GM19397 (cell line): ENCODE measurements at regions not wholly inside any gene's neighbourhood (a gene's known extent, or its start where the extent isn't known, plus 50 kb on each side); places are given as distances from the start of the nearest gene placed in this dataset.
"Not testable (repeated sequence)": the region's sequence is repeated elsewhere in the genome, so short reads cannot be mapped to it uniquely, and the experiment has no call there.

ENCODE experiments used
- ATAC-seq: cut with Tn5 transposase; IDR thresholded peaks from one replicate; pipeline ENCODE4 v1.9.1; 2021; ENCODE audit warnings: mild to moderate bottlenecking, moderate library complexity; ENCODE audit not compliant: unreplicated experiment

DNA sequence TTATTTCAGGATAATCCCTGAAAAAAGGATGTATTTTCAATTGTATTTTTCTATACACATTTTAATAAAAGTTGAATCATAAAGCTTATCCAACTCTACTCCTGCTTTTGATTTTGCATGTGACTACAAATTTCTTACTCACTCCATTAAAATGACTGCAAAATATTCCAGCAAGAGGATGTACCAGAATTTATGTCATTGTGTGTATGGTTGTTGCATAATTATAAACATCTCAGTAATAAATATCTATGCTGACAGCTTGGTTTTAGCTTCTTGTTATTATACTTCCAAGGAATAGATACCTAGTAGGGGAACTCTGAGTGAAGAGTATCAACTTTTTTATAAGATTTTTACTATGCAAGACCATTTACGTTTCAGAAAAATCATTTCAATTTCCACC lies 463.2 kb upstream of the RUNX1 start:
- no peak for ATAC-seq

DNA sequence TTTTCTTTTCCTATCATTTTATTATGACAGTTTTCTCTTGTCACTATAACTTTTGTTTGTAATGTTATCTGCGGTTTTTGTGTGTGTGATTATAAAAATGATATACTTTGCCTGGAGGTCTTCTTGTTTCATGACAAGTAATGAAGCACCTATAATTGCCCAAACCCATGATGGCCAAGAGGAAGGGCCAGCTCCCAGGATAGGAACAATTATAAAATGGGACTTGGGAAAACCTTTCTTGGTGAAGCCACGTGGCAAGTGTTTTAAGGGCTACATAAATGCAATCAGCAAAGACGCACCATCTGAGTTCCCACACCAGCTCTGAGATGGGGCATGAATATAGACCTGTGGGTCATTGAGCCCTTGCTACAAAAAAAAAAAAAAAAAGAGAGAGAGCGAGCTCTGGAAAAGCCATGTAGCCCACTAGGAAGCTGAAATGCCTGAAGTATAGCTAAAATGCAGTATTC lies 462.6 kb upstream of the RUNX1 start:
- no peak for ATAC-seq

DNA sequence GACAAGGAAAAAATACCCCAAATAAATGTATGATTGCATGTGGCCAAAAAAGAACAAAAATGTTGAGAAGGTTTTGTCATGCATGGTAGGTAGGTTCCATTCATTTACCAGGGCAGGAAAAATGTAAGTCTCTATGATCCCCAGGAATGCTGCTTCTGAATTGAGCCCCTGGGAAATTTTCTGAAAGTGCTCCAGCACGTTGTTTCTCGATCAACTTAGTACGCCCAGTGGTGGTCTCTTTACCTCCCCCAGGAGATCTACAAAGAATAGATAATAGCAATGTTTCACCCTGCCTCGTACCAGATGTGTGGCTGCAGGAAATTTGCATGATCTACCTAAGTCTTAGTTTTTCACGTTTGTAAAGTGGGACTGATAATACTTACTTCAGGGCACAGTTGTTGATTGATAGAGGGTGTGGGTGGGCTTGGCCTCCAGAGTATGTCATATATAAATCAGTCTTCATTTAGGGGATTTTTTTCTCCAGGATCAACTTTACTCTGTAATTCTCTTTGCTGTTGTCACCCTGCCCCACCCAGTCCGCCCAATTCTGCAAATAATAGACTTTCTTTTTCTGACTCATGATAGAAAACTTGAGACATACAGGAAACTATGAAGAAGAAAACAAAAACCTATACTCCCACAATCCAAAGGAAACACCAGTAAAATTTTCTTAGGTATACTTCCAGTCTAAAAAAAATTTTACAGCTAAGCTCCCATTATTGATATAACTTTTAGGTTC lies 462.0 kb upstream of the RUNX1 start:
- ATAC-seq: no peak

DNA sequence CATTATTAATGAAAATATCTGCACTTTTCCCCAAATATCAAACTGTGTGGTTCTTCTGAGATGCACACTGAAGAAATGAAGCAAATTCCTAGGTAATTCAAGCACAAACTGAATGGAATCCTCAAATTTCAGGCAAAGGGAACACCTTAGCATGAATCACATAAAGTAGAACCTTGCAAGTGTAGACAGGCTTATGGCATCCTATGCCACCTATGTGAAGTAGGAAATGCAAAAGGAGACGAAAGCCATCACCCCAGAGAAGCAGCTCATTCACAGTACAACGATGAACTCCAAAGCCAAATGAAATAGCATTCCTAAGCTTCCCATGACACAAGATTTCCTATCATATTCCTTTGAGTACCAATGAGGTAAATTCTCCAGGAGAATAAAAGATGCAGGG lies 461.2 kb upstream of the RUNX1 start:
- ATAC-seq: no peak

DNA sequence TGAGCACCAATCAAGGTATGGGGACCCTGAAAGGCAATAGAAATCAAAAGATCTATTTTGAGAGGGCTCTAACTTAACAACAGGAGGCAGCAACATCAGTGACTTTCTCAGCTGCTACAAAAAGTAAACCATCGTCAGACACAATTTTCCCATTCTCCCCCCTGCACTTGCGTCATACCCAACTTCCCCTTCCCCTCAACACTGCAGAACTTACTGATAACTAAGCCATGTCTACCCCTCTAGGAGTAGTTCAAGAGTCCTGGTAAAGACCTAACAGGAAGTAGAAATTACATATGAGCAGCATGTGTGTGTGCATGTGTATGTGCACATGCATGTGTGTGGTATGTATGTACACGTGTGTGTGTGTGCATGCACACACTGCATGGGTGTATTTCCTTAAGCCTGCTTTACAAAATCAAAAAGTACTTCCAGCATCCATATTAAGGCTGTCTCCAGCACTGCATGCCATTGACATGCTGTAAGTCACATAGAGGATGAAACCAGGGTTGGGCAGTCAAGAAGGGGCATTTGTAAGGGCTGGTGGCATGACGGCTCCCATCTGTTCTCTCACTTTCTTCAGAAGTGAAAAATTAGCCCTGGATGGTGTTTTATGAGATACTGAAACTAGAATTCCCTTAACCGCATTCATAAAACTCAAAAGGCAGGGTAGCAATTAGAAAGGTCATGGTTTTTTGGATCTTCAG lies 460.1 kb upstream of the RUNX1 start:
- no peak for ATAC-seq

DNA sequence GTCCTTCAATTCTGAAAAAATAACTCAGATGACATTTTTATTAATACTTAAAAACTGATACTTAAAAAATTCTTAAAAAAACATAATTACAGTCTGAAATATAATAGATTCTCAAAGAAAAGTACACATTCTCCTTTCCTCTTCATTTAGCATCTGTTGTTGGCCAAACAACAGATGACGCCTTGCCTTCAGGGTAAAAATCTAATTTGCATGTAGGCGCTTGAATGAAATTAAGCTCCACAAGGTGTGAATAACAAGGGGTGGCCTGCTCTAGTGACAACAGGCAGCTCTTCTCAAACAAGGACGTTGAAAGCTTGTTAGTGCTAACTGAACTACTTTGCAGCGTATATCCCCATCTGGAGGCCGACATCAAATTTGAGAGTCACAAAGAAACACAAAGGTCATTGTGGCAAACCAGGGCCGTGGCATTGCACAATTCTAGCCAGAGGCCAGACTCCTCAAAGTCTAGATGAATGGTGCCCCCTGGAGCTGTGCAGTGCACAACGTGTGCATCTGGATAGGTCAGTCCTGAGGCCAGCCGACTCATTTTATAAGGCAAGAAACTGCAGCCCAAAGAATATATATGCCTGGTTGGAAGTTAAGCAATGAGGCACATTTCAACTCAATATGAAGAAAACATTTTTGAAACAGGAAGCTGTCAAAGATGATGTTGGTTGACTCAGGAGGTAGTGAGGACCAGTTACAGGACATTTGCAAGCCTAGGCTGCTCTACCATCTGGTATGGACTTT lies 459.2 kb upstream of the RUNX1 start:
- ATAC-seq: no peak

DNA sequence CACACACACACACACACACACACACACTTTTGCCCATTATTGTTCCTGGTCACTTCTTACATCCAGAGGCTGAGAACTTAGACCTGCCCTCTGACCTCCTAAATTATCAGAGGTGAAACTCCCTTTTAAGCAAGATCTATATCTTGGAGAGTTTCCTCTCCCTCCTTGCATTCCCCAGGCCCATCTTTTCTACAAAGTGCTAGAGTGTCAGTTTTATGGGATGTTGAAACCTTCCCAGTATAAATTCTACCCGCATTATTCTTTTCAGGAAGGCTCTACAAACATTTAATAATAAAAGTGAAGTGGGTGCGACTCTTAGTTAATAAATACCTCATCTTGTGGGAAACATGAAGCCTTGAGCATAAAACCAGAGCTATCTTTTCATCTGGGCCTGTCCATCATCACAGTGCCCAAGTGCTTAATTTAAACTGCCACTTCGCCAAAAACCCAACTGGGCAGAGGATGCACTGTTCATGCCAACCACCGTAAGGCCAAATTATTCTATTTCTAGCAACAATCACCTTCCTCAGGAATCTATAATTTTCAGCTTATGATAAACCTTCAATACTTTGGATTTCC lies 458.2 kb upstream of the RUNX1 start:
- ATAC-seq: no peak

DNA sequence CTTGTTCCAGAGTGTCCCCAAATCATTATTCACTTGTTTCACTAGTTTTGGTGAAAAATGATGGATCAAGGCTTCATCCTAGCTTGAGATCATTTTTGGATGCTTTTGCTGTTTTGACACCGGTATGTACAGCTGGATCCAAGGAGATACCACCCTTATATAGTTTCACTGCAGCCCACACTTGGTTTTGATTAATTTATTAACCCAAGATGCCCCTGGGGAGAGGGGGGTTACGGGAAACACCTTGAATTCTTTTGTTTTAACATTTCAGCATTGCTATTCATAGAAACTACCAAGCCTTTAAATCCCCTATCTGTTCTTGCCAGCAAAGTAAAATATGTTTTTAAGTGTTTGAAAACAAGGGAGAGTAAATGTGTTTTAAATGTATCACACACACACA lies 457.7 kb upstream of the RUNX1 start:
- ATAC-seq: no peak

DNA sequence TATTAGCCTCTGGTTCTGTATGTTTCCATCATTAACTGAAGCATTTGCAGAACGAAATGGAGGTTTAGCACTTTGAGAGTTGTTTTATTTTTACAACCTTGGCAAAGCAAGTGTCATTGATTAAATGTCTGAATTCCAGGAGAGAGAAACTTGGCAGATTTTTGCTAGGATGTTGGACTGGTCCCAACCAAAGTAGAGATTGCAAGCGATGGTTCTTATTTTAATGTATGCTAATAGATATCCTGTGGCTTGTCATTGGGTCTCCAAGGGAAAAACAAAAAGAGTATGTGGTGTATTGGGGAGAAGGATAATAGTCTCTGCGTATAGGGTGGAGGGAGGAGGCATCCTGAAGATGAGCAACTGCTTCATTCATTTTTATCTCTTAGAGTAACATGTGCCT lies 457.2 kb upstream of the RUNX1 start:
- ATAC-seq: no peak

DNA sequence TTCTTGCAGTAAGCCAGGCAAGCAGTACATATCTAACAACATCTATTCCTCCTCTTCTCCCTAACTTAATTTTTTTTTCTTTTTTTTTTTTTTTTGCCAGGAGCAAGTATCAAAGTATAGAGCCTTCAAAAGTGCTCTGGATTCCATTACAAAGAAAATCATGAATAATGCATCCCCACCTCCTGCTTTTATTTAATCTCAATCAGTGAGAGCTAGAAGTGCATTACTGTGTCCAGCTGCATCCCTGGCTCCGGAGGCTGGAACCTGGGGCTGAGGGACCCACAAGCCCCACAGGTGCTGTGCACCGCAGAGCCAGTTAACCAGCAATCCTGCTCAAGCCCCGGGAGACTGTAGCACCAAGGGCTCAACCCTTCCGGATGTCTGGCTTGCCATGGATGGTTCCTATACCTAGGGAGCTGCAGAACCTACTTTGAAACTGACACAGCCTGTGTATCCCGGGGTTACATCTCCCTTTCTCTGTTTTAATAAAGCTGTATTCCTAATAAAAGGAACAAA lies 455.9 kb upstream of the RUNX1 start:
- no peak for ATAC-seq

DNA sequence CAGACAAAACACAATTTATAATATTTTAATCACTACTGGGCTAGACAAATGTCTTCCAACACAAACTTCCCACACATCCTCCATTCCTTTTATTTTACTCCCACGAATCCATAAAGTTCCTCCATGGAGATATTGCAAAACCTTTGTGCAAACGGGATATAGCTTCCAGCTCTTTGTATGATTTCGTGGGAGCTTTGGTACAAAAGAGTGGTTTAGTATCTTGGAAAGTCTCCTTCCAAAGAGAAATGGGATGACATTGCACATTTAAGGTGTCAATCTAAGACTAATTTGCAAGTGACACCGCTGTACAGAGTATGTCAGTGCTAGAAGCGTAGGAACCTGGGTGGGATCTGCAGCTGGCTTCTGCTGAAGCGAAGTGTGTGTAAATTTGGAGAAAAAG lies 455.2 kb upstream of the RUNX1 start:
- ATAC-seq: no peak

DNA sequence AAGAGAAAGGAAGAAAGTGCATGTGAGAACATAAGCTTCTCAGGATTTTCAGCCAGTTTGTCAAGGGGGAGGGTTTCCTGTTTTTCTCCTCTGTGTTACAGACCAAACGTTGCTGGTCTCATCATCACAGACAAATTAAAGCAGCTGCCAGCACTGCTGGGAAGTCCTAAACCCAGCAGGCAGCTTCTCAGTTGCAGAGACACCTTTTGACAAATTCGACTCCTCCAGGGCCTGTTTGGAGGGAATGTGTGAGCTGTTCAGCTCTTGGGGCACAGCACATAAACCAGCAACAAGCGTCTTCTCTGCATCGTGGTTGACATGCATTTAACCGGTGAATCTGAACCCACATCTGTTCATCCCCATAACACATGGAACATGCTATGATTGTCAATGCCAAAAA lies 454.6 kb upstream of the RUNX1 start:
- no peak for ATAC-seq

DNA sequence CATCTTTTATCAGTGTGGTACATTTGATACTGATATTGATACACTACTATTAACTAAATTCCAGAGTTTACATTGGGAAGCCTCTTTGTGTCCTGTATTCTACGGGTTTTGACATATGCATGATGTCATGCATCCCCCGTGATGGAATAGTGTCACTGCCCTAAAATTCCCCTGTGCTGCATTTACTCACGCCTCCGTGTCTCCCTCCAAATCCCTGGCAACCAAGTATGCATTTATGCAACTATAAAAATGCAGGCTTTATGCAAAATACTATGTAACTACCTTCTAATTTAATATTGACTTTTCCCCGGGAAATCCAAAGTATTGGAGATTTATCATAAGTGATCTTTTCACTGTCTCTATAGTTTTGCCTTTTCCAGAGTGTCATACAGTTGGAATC lies 453.7 kb upstream of the RUNX1 start:
- no peak for ATAC-seq

DNA sequence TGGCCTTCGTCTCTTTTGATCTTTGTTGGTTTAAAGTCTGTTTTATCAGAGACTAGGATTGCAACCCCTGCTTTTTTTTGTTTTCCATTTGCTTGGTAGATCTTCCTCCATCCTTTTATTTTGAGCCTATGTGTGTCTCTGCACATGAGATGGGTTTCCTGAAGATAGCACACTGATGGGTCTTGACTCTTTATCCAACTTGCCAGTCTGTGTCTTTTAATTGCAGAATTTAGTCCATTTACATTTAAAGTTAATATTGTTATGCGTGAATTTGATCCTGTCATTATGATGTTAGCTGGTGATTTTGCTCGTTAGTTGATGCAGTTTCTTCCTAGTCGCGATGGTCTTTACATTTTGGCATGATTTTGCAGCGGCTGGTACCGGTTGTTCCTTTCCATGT lies 448.4 kb upstream of the RUNX1 start:
- not testable (repeated sequence) for ATAC-seq

DNA sequence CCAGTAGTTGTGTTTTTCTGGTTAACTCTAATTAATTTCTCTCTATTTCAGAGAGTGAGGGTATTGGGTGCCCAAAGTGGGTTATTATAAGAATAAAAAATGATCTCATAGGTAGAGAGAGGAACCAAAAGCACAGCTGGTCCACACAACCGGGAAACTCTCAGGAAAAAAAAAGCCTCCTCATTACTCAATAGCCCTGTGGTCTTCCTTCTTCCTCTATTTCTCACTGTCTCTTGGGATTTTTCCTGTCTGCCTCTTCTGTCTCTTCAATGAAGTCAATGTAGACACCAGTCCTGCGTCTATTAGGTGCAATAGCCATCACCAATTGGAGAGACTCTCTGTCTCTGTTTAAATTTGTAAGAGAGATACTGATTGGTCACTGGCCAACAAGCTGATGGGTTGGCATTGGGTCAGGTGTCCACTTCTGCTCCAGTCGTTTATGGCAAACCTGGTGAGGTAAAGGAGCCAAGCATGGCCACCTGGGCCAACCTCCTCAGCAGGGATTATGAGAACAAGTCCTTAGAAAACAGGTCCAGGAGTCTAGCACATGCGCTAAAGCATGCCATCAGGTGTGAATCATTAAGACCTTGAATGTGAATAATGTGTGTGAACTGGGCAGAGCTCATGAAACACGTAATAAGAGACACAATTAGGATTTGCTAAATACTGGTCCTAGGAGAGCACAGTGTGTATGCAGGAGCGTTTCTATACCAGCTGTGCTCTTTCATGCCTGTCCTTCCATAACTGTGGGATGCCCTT lies 443.0 kb upstream of the RUNX1 start:
- ATAC-seq: no peak

DNA sequence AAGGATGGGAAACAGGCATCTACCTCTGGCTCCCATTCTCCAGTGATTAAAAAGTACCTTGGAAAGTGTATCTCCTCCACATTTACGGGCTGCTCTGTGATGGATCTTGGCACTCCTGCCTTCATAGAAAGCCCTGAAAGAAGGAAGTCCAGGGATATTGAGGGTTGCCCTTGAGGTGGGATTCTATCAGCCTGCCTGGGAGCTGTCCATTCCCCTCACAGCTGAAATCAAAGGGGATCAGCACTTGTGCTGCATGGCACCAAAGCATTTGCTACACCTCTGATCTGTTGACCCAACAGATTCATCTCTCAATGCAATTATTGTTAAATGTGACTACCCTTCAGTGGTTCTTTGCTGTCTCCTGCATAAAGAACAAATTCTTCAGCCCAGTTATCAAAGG lies 442.0 kb upstream of the RUNX1 start:
- ATAC-seq: no peak

DNA sequence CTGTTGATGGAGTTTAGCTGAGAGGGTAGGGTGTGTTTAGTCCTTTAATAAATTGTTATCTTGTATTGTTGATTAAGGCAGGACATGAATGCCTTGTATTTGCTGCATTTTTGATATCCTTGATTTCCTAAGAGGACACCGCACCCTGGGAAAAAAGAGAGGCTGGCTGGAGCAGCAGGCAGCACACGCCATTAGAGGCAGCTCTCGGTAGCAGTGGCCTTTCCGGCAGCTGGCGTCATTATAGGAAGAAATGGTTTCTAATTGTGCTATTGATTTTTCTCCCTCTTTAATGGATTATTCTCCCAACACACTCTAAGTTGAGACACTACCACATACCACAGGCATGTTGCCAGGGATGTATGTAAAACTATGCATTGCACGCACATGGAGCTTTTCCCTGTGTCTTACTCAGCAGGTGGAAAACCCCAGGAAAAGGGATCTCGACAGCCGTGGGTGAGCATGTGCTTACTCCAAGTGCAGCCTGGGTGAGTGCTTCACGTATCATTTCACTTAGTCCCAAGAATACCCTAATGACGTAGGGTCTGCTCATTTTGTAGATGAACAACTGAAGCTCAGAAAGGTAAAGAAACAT lies 440.4 kb upstream of the RUNX1 start:
- no peak for ATAC-seq

DNA sequence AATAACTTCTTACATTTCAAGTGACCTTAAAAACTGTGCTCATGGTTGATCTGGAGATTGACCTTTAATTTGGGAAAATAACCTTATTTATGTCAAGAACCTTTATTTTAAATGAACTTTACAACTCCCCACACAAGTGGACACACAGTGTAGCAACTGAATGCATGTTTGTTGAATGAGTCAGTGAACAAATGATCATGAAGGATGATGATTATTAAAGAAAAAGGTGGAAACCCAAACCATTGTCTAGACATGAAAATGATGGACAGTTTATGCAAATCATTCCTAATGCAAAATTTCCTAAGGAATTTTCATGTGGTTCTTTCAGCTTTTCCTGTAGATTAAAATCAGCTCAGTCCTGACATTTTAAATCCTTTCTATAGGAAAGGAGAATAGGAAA lies 439.8 kb upstream of the RUNX1 start:
- no peak for ATAC-seq

DNA sequence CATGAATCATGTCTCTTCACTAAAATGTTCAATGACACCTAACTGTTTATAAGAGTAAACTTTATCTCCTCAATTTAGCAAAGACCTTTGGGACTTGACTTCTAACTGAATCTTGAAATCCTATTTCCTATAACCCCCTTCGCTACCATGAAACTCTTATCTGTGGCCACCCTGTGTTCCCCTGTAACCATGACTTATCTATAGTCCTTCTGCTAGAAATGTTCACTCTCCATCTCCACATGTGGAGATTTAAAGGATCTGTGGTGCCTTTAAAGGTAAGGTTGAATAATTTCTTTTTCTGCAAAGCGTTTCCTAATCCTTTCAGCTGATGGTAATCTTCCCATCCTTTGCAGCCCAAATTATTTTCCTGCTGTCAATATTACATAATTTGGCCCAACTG lies 436.3 kb upstream of the RUNX1 start:
- ATAC-seq: no peak

DNA sequence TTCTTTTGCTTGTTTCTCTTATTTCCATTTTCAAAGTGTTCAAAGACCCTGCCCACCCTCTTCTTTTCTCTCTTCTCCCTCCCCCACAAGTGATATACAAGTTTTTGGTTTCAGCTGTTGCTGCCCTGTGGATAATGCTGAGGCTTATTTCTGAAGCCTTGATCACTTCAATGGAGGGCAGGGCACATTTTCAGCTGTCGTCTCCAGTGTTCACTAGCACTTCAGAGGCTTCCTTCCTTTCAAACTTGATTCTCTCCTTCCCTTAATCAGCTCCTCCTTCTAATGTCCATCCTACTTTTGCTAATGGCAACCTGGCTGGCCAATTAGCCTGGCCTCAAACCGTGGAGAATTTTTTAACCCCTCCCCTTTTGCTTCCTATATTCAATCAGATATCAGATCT lies 435.7 kb upstream of the RUNX1 start:
- no peak for ATAC-seq
